Stimulated activated naive B cell treated with anti-CD40 and anti-IgM and Interleukin-4, amounts not matched to agents 10 μg/mL and 1 μg/mL and 100 μg/mL, for 72 hours (primary cell): ENCODE measurements at regions not wholly inside any gene's neighbourhood (a gene's known extent, or its start where the extent isn't known, plus 50 kb on each side); places are given as distances from the start of the nearest gene placed in this dataset.

Source experiments
- ATAC-seq, 2 donors: fragments of 150-1000 bp; cut with Tn5 transposase; replicated peaks; 2 replicates each; pipeline ENCODE4 v1.10.0; 2021; ENCODE audit warnings: moderate library complexity in 1 of 2
- DNase-seq: peaks from one replicate; pipeline ENCODE4 v3.0.0; 2021
- H3K27ac Mint-ChIP-seq: one replicate; pipeline ENCODE4 v1.8.0; 2022; ENCODE audit warnings: mild to moderate bottlenecking, mixed read lengths
- H3K27me3 Mint-ChIP-seq, 2 donors: one replicate each; pipeline ENCODE4 v1.8.0; 2022; ENCODE audit warnings: mixed read lengths in 2 of 2
- H3K36me3 Mint-ChIP-seq, 2 donors: one replicate each; pipeline ENCODE4 v1.8.0; 2022; ENCODE audit warnings: mixed read lengths in 2 of 2, mild to moderate bottlenecking in 1 of 2
- H3K4me1 Mint-ChIP-seq, 2 donors: one replicate each; pipeline ENCODE4 v1.8.0; 2022; ENCODE audit warnings: mixed read lengths in 2 of 2, mild to moderate bottlenecking in 1 of 2
- H3K4me3 Mint-ChIP-seq, 2 donors: one replicate each; pipeline ENCODE4 v1.8.0; 2022; ENCODE audit warnings: mild to moderate bottlenecking in 2 of 2, mixed read lengths in 2 of 2, moderate library complexity in 1 of 2
- H3K9me3 Mint-ChIP-seq, 2 donors: one replicate each; pipeline ENCODE4 v1.8.0; 2022; ENCODE audit warnings: mixed read lengths in 2 of 2, mild to moderate bottlenecking in 1 of 2

- Mint-ChIP-seq H3K4me1 (no peaks in the 10 kb centered on the region), H3K36me3 (no peaks in the 10 kb centered on the region), H3K27me3 (no peaks in the 10 kb centered on the region), H3K4me3 (no peak overlapping the region), H3K27ac (no peak overlapping the region), H3K9me3 (peaks cover 0 to 4% of the 10 kb centered on the region in 2 donors)
- DNase-seq (no peak), ATAC-seq (no peak)
These were observed 217.1 kb upstream of the MAN1A1 start for GRCh38 chr6:119566546-119567260.

- DNase-seq (no peak), ATAC-seq (no peak)
- H3K27ac Mint-ChIP-seq, result no peak overlapping the region
- H3K4me1 Mint-ChIP-seq, result no peaks in the 10 kb centered on the region
- no peak overlapping the region for H3K4me3 Mint-ChIP-seq
- H3K36me3 Mint-ChIP-seq, result no peaks in the 10 kb centered on the region
- H3K27me3 Mint-ChIP-seq, result no peaks in the 10 kb centered on the region
- H3K9me3 Mint-ChIP-seq, result peaks cover 0 to 4% of the 10 kb centered on the region in 2 donors
These were observed 216.3 kb upstream of the MAN1A1 start for GRCh38 chr6:119565893-119566292.

- Mint-ChIP-seq H3K36me3 (no peaks in the 10 kb centered on the region), H3K9me3 (peaks cover 0 to 4% of the 10 kb centered on the region in 2 donors), H3K27ac (no peak overlapping the region), H3K4me3 (no peak overlapping the region), H3K4me1 (peaks cover 7 to 14% of the 10 kb centered on the region in 2 donors), H3K27me3 (no peaks in the 10 kb centered on the region)
- no peak for DNase-seq
- ATAC-seq, result no peak
These were observed 212.6 kb upstream of the MAN1A1 start for GRCh38 chr6:119562168-119562567.

- H3K27ac Mint-ChIP-seq, result no peak overlapping the region
- DNase-seq, result no peak
- H3K4me3 Mint-ChIP-seq, result no peak overlapping the region
- H3K27me3 Mint-ChIP-seq, result no peaks in the 10 kb centered on the region
- H3K9me3 Mint-ChIP-seq, result no peaks in the 10 kb centered on the region
- H3K36me3 Mint-ChIP-seq, result peaks cover 0 to under 1% of the 10 kb centered on the region in 2 donors
- peaks cover 7 to 14% of the 10 kb centered on the region in 2 donors for H3K4me1 Mint-ChIP-seq
- peak; percentile 33 to 36 for ATAC-seq
These were observed 210.0 kb upstream of the MAN1A1 start for GRCh38 chr6:119559586-119559985.

- H3K4me1 Mint-ChIP-seq, result peaks cover 8 to 14% of the 10 kb centered on the region in 2 donors
- peaks cover 5 to 11% of the 10 kb centered on the region in 2 donors for H3K9me3 Mint-ChIP-seq
- no peak for ATAC-seq
- peaks cover 5 to 8% of the 10 kb centered on the region in 2 donors for H3K36me3 Mint-ChIP-seq
- no peaks in the 10 kb centered on the region for H3K27me3 Mint-ChIP-seq
- H3K4me3 Mint-ChIP-seq, result no peak overlapping the region
- no peak overlapping the region for H3K27ac Mint-ChIP-seq
- no peak for DNase-seq
These were observed 207.7 kb upstream of the MAN1A1 start for GRCh38 chr6:119557239-119557638.

- Mint-ChIP-seq H3K36me3 (peaks cover 5 to 9% of the 10 kb centered on the region in 2 donors), H3K4me3 (no peak overlapping the region), H3K27me3 (no peaks in the 10 kb centered on the region), H3K27ac (no peak overlapping the region), H3K4me1 (peaks cover 0 to 4% of the 10 kb centered on the region in 2 donors), H3K9me3 (peaks cover 5 to 11% of the 10 kb centered on the region in 2 donors)
- DNase-seq, result no peak
- peak in 1 of 2 donors; percentile 22 for ATAC-seq
These were observed 202.5 kb upstream of the MAN1A1 start for GRCh38 chr6:119552021-119552420.

GRCh38 chr6:119547024-119547423 is 197.5 kb upstream of the MAN1A1 start:
- H3K9me3 Mint-ChIP-seq, result no peaks in the 10 kb centered on the region
- no peaks in the 10 kb centered on the region for H3K36me3 Mint-ChIP-seq
- no peaks in the 10 kb centered on the region for H3K27me3 Mint-ChIP-seq
- H3K4me1 Mint-ChIP-seq, result peaks cover 0 to 3% of the 10 kb centered on the region in 2 donors
- H3K27ac Mint-ChIP-seq, result no peak overlapping the region
- DNase-seq (no peak), ATAC-seq (no peak)
- H3K4me3 Mint-ChIP-seq, result no peak overlapping the region

- H3K27ac Mint-ChIP-seq, result no peak overlapping the region
- no peaks in the 10 kb centered on the region for H3K4me1 Mint-ChIP-seq
- ATAC-seq, result no peak
- H3K9me3 Mint-ChIP-seq, result no peaks in the 10 kb centered on the region
- no peaks in the 10 kb centered on the region for H3K27me3 Mint-ChIP-seq
- no peak for DNase-seq
- H3K4me3 Mint-ChIP-seq, result no peak overlapping the region
- H3K36me3 Mint-ChIP-seq, result no peaks in the 10 kb centered on the region
These were observed 195.7 kb upstream of the MAN1A1 start for GRCh38 chr6:119545245-119545644.

- no peaks in the 10 kb centered on the region for H3K27me3 Mint-ChIP-seq
- no peak overlapping the region for H3K4me3 Mint-ChIP-seq
- H3K36me3 Mint-ChIP-seq, result no peaks in the 10 kb centered on the region
- H3K4me1 Mint-ChIP-seq, result no peaks in the 10 kb centered on the region
- ATAC-seq (no peak), DNase-seq (no peak)
- H3K27ac Mint-ChIP-seq, result no peak overlapping the region
- peaks cover 0 to 2% of the 10 kb centered on the region in 2 donors for H3K9me3 Mint-ChIP-seq
These were observed 195.0 kb upstream of the MAN1A1 start for GRCh38 chr6:119544325-119545175.

GRCh38 chr6:119543332-119543731 is 193.8 kb upstream of the MAN1A1 start:
- H3K4me1 Mint-ChIP-seq, result no peaks in the 10 kb centered on the region
- peaks cover 0 to 2% of the 10 kb centered on the region in 2 donors for H3K9me3 Mint-ChIP-seq
- H3K27me3 Mint-ChIP-seq, result no peaks in the 10 kb centered on the region
- ATAC-seq (no peak), DNase-seq (no peak)
- no peaks in the 10 kb centered on the region for H3K36me3 Mint-ChIP-seq
- no peak overlapping the region for H3K4me3 Mint-ChIP-seq
- H3K27ac Mint-ChIP-seq, result no peak overlapping the region

- DNase-seq (no peak), ATAC-seq (no peak)
- Mint-ChIP-seq H3K36me3 (no peaks in the 10 kb centered on the region), H3K4me1 (no peaks in the 10 kb centered on the region), H3K27me3 (no peaks in the 10 kb centered on the region), H3K9me3 (peaks cover 0 to 2% of the 10 kb centered on the region in 2 donors), H3K27ac (no peak overlapping the region), H3K4me3 (no peak overlapping the region)
These were observed 192.5 kb upstream of the MAN1A1 start for GRCh38 chr6:119542037-119542436.

GRCh38 chr6:119541132-119541905 is 191.8 kb upstream of the MAN1A1 start:
- ATAC-seq (no peak), DNase-seq (no peak)
- Mint-ChIP-seq H3K36me3 (no peaks in the 10 kb centered on the region), H3K9me3 (peaks cover 0 to 2% of the 10 kb centered on the region in 2 donors), H3K27ac (no peak overlapping the region), H3K4me3 (no peak overlapping the region), H3K27me3 (no peaks in the 10 kb centered on the region), H3K4me1 (no peaks in the 10 kb centered on the region)

GRCh38 chr6:119540417-119540816 is 190.9 kb upstream of the MAN1A1 start:
- H3K27me3 Mint-ChIP-seq, result no peaks in the 10 kb centered on the region
- no peak overlapping the region for H3K27ac Mint-ChIP-seq
- peaks cover under 1 to 2% of the 10 kb centered on the region in 2 donors for H3K4me1 Mint-ChIP-seq
- H3K9me3 Mint-ChIP-seq, result peaks cover 0 to 2% of the 10 kb centered on the region in 2 donors
- H3K36me3 Mint-ChIP-seq, result no peaks in the 10 kb centered on the region
- DNase-seq (no peak), ATAC-seq (no peak)
- no peak overlapping the region for H3K4me3 Mint-ChIP-seq

- peaks cover 0 to 2% of the 10 kb centered on the region in 2 donors for H3K9me3 Mint-ChIP-seq
- H3K27me3 Mint-ChIP-seq, result no peaks in the 10 kb centered on the region
- DNase-seq, result no peak
- H3K27ac Mint-ChIP-seq, result no peak overlapping the region
- H3K4me1 Mint-ChIP-seq, result peaks cover 6 to 15% of the 10 kb centered on the region in 2 donors
- no peaks in the 10 kb centered on the region for H3K36me3 Mint-ChIP-seq
- ATAC-seq, result no peak
- H3K4me3 Mint-ChIP-seq, result no peak overlapping the region
These were observed 189.6 kb upstream of the MAN1A1 start for GRCh38 chr6:119539066-119539746.
